ENCODE measurements at regions not wholly inside any gene's neighbourhood (a gene's known extent, or its start where the extent isn't known, plus 50 kb on each side); places are given as distances from the start of the nearest gene placed in this dataset.

- Histone ChIP-seq H3K9me1 (ENCODE audit: insufficient read depth, low read length) (no peaks in the 10 kb centered on the region), H3K36me3 (ENCODE audit: control insufficient read depth, insufficient read depth, low read length) (no peaks in the 10 kb centered on the region), H2BK15ac (ENCODE audit: low read depth, low read length) (no peak overlapping the region), H4K20me1 (ENCODE audit: insufficient read depth, low read length) (no peaks in the 10 kb centered on the region), H2AFZ (replicated peaks; ENCODE audit: low read length, poor library complexity) (no peak overlapping the region), H4K91ac (ENCODE audit: insufficient read depth, low read depth, low read length) (no peak overlapping the region), H2BK5ac (ENCODE audit: low read depth, low read length, poor library complexity, severe bottlenecking) (no peak overlapping the region), H3K4me2 (ENCODE audit: low read depth, low read length) (no peak overlapping the region), H3K9me3 (ENCODE audit: control insufficient read depth, insufficient read depth, low read length) (no peaks in the 10 kb centered on the region), H4K8ac (ENCODE audit: low read depth in 2 of 2, low read length in 2 of 2) (no peak overlapping the region), H3K14ac (replicated peaks; ENCODE audit: low read depth, low read length) (no peak overlapping the region), H3K27me3 (ENCODE audit: control insufficient read depth, insufficient read depth, low read length) (no peaks in the 10 kb centered on the region), H3K9ac (ENCODE audit: low read depth, low read length) (no peak overlapping the region), H2AK5ac (ENCODE audit: low read depth, low read length) (no peak overlapping the region), H3K18ac (ENCODE audit: low read depth, low read length) (no peak overlapping the region), H3K23ac (ENCODE audit: low read depth, low read length) (no peak overlapping the region), H2AK9ac (replicated peaks; ENCODE audit: low read depth, low read length, poor library complexity) (no peak overlapping the region), H3K4me3 (ENCODE audit: insufficient read depth, low read depth, low read length) (no peak overlapping the region), H3K4ac (ENCODE audit: low read depth, low read length) (no peak overlapping the region), H3K27ac (ENCODE audit: insufficient read depth, low read length) (no peak overlapping the region), H3K56ac (ENCODE audit: extremely low read depth, insufficient read depth, low read length) (no peak overlapping the region), H4K5ac (ENCODE audit: low read depth, low read length) (no peak overlapping the region), H3K4me1 (ENCODE audit: control insufficient read depth, insufficient read depth, low read length) (no peaks in the 10 kb centered on the region), H2BK20ac (ENCODE audit: low read depth, low read length) (no peak overlapping the region), H2BK120ac (ENCODE audit: low read depth, low read length) (no peak overlapping the region), H3K79me1 (ENCODE audit: low read depth in 1 of 2, low read length in 2 of 2) (no peaks in the 10 kb centered on the region)
- DNase-seq (no peak), ATAC-seq (ENCODE audit: low read depth) (no peak)
- ChIA-PET POLR2A (ENCODE audit: unreplicated experiment) (no interaction called here), CTCF (no interaction called here)
- BruUV-seq (replicated peaks): no TSS peak
- dilution Hi-C loops (cut with HindIII; ENCODE audit: low sequenced_read_pairs, unreplicated experiment) (no loop called here), in situ Hi-C loops (cut with MboI; ENCODE audit: low sequenced_read_pairs) (no loop called here), intact Hi-C loops (cut with micrococcal nuclease) (no loop called here)
- no peak for TF ChIP-seq RFX5 (IDR thresholded peaks at IDR 0.05; ENCODE audit: low read depth, low read length)
- no peak for TF ChIP-seq MXI1 (IDR thresholded peaks at IDR 0.05; ENCODE audit: borderline replicate concordance, low read depth, low read length)
- TF ChIP-seq RAD21 (IDR thresholded peaks at IDR 0.05; ENCODE audit: low read length): no peak
- TF ChIP-seq RCOR1 (IDR thresholded peaks at IDR 0.05; ENCODE audit: insufficient replicate concordance, low read length): no peak
- no peak for TF ChIP-seq SMC3 (IDR thresholded peaks at IDR 0.05; ENCODE audit: low read depth, low read length)
- no peak for TF ChIP-seq NFE2L2 (IDR thresholded peaks at IDR 0.05; ENCODE audit: low read depth, low read length)
- no peak for TF ChIP-seq BHLHE40 (IDR thresholded peaks at IDR 0.05; ENCODE audit: low read depth, low read length)
- no peak for TF ChIP-seq POLR2A (IDR thresholded peaks at IDR 0.05; ENCODE audit: low read depth, low read length)
- TF ChIP-seq MAFK (IDR thresholded peaks at IDR 0.05; ENCODE audit: low read depth, low read length): no peak
- TF ChIP-seq CEBPB (IDR thresholded peaks at IDR 0.05; ENCODE audit: low read depth, low read length): no peak
- no peak for TF ChIP-seq MAZ (IDR thresholded peaks at IDR 0.05; ENCODE audit: borderline replicate concordance, low read depth, low read length)
- no peak for TF ChIP-seq USF2 (IDR thresholded peaks at IDR 0.05; ENCODE audit: low read depth, low read length)
- TF ChIP-seq ELK1 (IDR thresholded peaks at IDR 0.05; ENCODE audit: borderline replicate concordance, low read depth, low read length): no peak
- no peak for TF ChIP-seq FOS (IDR thresholded peaks at IDR 0.05; ENCODE audit: low read depth, low read length)
These were observed 52.2 kb upstream of the COL6A5 start for GRCh38 chr3:130293247-130293646.
